Activated CD4-positive, alpha-beta memory T cell treated with anti-CD3 and anti-CD28 coated beads, Interleukin-2, amount 10 ng/mL, durations not matched to agents 7 days and 5 days (primary cell): ENCODE measurements at regions not wholly inside any gene's neighbourhood (a gene's known extent, or its start where the extent isn't known, plus 50 kb on each side); places are given as distances from the start of the nearest gene placed in this dataset.
"Not testable (repeated sequence)": the region's sequence is repeated elsewhere in the genome, so short reads cannot be mapped to it uniquely, and the experiment has no call there.

Experiments used
- CTCF ChIA-PET: fragments of 350-600 bp; sonication (Branson Sonifier 250); formaldehyde crosslinking; loops from one replicate; lab custom pipeline; 2021; ENCODE audit warnings: antibody characterized with exemption, inconsistent platforms; lab: Charles Lee
- POLR2A ChIA-PET: fragments of 350-600 bp; sonication (Branson Sonifier 250); formaldehyde crosslinking; loops from one replicate; lab custom pipeline; 2021; ENCODE audit warnings: antibody characterized with exemption; lab: Charles Lee
- DNase-seq: peaks from one replicate; pipeline ENCODE4 v3.0.0-alpha.2; 2020
- H3K27ac Mint-ChIP-seq: one replicate; pipeline ENCODE4 v1.8.0; 2021; ENCODE audit warnings: mild to moderate bottlenecking, mixed read lengths
- H3K27me3 Mint-ChIP-seq: one replicate; pipeline ENCODE4 v1.8.0; 2021; ENCODE audit warnings: mixed read lengths
- H3K36me3 Mint-ChIP-seq: one replicate; pipeline ENCODE4 v1.8.0; 2021; ENCODE audit warnings: low read depth, mixed read lengths
- H3K4me1 Mint-ChIP-seq: one replicate; pipeline ENCODE4 v1.8.0; 2021; ENCODE audit warnings: mixed read lengths
- H3K4me3 Mint-ChIP-seq: one replicate; pipeline ENCODE4 v1.8.0; 2021; ENCODE audit warnings: mild to moderate bottlenecking, mixed read lengths
- H3K9me3 Mint-ChIP-seq: one replicate; pipeline ENCODE4 v1.8.0; 2021; ENCODE audit warnings: mixed read lengths

DNA sequence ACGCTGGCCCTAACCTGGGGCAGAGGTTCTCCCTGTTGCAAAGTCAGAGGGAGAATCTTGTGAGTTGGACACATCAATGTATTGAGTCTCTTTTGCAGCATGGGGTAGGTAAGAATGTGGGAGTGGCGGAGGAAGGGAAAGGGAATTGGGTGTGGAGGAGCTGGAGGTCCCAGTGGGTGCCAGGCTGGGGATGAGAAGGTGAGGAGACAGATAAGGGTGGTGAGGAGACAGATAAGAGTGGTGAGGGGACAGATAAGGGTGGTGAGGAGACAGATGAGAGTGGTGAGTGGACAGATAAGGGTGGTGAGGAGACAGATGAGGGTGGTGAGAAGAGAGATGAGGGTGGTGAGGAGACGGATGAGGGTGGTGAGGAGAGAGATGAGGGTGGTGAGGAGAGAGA is 72.9 kb upstream of the SFSWAP start:
- POLR2A ChIA-PET, result no interaction called here
- Mint-ChIP-seq H3K4me1 (no peaks in the 10 kb centered on the region), H3K9me3 (no peaks in the 10 kb centered on the region), H3K27me3 (peaks cover 6% of the 10 kb centered on the region), H3K4me3 (no peak overlapping the region), H3K36me3 (no peaks in the 10 kb centered on the region), H3K27ac (no peak overlapping the region)
- CTCF ChIA-PET, result no interaction called here
- DNase-seq, result no peak

DNA sequence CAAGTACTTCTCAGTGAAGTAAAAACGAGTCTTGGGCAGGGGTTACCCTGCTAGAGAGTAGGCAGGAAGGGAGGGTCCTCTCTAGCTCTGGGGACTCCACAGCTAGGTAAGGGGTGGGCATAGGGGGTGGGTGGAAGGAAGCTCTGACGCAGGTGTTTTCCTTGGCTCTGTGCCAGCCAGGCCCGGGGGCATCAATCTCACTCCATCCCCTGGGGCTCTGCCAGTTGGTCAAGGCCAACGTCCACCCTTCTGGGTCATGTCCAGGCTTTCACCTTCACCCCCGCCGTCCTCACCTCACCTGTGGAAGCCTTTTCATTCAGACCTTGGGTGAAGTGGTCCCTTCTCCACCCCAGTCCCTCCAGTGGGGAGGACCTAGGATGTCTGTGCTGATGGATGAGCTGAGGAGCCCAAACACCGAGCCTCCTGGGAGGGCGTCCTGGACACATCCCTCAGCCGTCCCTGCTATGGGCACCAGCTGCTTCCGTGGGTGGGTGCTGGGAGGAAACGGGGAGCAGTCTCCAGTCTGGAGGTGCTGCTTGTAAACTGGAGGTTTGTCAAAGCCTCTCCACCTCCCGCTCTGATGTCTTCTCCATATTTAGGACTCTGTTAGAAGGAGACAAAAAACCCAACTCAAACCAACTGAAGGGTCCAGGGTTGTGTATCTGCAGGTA is 71.5 kb upstream of the SFSWAP start:
- Mint-ChIP-seq H3K27me3 (peaks cover 9% of the 10 kb centered on the region), H3K36me3 (no peaks in the 10 kb centered on the region), H3K9me3 (no peaks in the 10 kb centered on the region), H3K4me3 (no peak overlapping the region), H3K27ac (no peak overlapping the region), H3K4me1 (peaks cover 2% of the 10 kb centered on the region)
- POLR2A ChIA-PET, result no interaction called here
- CTCF ChIA-PET, result no interaction called here
- DNase-seq, result no peak

DNA sequence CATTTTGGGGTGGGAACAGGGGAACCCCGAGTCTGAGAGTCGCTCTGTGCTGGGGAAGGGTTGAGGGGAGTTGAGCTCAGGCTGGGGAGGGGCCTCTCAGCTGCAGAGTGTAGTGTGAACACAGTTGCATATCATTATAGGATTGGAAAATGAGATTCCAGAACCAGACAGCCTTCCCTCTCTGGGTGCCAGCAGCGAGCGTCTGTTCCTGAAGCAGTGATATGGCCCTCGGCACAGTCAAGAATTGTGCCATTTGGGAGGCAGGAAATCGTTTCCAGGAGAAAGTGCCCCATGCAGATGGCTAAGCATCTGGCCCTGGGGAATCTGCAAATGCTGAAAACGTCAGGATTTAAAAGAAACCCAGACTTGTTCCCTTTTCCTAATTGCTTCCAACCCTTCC is 70.4 kb upstream of the SFSWAP start:
- CTCF ChIA-PET, result no interaction called here
- Mint-ChIP-seq H3K4me3 (no peak overlapping the region), H3K27ac (no peak overlapping the region), H3K9me3 (no peaks in the 10 kb centered on the region), H3K4me1 (peaks cover 2% of the 10 kb centered on the region), H3K36me3 (no peaks in the 10 kb centered on the region), H3K27me3 (peaks cover 3% of the 10 kb centered on the region)
- no peak for DNase-seq
- POLR2A ChIA-PET, result no interaction called here

GRCh38 chr12:131641315-131641714 is 69.6 kb upstream of the SFSWAP start:
- Mint-ChIP-seq H3K4me1 (peaks cover 2% of the 10 kb centered on the region), H3K27me3 (peaks cover 3% of the 10 kb centered on the region), H3K36me3 (no peaks in the 10 kb centered on the region), H3K27ac (no peak overlapping the region), H3K4me3 (no peak overlapping the region), H3K9me3 (no peaks in the 10 kb centered on the region)
- ChIA-PET POLR2A (no interaction called here), CTCF (no interaction called here)
- DNase-seq, result no peak

DNA sequence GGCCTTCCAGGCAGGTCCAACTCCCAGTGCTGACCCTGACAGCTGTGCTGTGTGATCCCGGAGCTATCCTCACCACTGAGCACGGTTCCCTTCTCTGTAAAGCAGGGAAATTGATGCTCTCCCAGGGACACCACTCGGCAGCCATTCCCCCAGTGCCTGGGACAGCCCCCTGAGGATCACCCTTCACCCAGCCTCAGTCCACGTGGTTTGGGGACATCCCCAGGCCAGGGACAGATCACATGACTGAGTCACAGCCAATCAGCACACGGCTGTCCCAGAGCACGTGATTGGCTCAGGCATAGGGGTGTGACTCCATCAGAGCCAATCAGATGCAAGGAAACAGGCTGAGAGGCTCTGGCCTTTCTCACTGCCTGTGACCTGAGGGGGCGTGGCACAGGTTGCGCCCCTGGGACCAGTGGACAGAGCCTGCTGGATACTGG is 68.8 kb upstream of the SFSWAP start:
- DNase-seq, result no peak
- ChIA-PET CTCF (no interaction called here), POLR2A (no interaction called here)
- Mint-ChIP-seq H3K4me1 (peaks cover 2% of the 10 kb centered on the region), H3K36me3 (no peaks in the 10 kb centered on the region), H3K27ac (no peak overlapping the region), H3K9me3 (no peaks in the 10 kb centered on the region), H3K4me3 (no peak overlapping the region), H3K27me3 (peaks cover 3% of the 10 kb centered on the region)

DNA sequence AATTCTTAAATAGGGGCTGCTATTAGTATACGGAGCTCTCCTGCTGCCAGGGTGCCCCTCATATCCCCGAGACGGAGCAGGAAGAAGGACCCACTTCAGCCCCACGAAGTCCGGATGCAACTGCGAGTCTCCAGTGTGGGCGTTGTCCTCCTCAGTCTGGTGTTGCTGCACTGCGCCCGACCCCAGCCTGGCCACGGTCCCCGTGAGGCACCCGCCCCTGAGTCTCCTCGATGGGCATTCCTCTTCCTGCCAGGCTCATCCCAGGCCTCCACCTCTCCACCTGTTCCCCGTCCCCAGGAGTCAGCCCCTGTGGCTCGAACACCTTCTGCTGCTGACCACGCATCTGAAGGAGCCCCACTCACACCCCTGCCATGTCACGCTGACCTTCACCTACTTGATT is 68.1 kb upstream of the SFSWAP start:
- DNase-seq, result no peak
- POLR2A ChIA-PET, result no interaction called here
- Mint-ChIP-seq H3K27ac (no peak overlapping the region), H3K27me3 (peaks cover 3% of the 10 kb centered on the region), H3K36me3 (no peaks in the 10 kb centered on the region), H3K9me3 (no peaks in the 10 kb centered on the region), H3K4me1 (peaks cover 2% of the 10 kb centered on the region), H3K4me3 (no peak overlapping the region)
- CTCF ChIA-PET, result no interaction called here

GRCh38 chr12:131643631-131644452 is 67.0 kb upstream of the SFSWAP start:
- POLR2A ChIA-PET, result no interaction called here
- H3K27me3 Mint-ChIP-seq, result peaks cover 3% of the 10 kb centered on the region
- peaks cover 2% of the 10 kb centered on the region for H3K4me1 Mint-ChIP-seq
- H3K36me3 Mint-ChIP-seq, result no peaks in the 10 kb centered on the region
- H3K9me3 Mint-ChIP-seq, result no peaks in the 10 kb centered on the region
- H3K4me3 Mint-ChIP-seq, result no peak overlapping the region
- CTCF ChIA-PET, result no interaction called here
- H3K27ac Mint-ChIP-seq, result no peak overlapping the region
- no peak for DNase-seq

DNA sequence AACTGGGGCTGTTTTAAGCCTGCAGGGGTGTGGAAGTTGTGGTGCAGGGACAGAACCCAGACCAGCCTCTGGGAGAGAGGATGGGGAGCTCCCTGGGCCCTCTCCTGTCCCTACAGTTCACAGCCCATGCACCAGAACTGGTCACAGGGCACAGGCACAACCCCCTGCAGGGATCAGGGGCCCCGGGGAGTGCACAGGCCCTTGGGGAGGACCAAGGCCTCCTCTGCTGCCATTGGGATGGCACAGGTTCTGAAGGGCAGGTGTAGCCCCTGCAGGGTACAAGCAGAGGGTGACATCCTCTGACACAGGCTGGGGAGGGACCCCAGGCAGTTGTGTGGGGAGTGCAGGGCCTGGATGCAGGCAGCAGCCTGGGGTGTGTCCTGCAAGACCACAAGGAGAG is 66.4 kb upstream of the SFSWAP start:
- no peak for DNase-seq
- Mint-ChIP-seq H3K4me1 (peaks cover 2% of the 10 kb centered on the region), H3K9me3 (no peaks in the 10 kb centered on the region), H3K36me3 (no peaks in the 10 kb centered on the region), H3K4me3 (no peak overlapping the region), H3K27me3 (peaks cover 3% of the 10 kb centered on the region), H3K27ac (no peak overlapping the region)
- ChIA-PET CTCF (no interaction called here), POLR2A (no interaction called here)

DNA sequence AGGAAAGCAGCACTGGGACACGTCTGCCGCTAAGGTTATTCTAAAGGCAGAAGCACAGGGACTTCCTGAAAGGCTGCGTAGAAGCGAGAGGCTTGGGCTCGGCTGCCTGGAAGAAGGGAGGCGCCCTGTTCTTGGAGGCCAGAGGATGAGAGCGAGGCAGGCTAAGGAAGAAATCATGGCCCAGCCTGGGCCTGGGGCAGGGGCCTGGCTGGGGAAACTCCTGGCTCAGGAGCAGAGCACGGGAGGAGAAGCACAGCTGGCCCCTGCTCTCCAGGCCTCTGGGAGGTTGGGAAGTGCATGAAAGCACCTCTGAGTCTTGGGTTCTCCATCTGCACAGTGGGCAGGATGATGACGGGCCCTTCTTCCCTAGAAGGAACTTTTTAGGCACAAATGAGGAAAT is 66.0 kb upstream of the SFSWAP start:
- H3K27ac Mint-ChIP-seq, DNase-seq, CTCF ChIA-PET, H3K4me3 Mint-ChIP-seq, H3K36me3 Mint-ChIP-seq, H3K9me3 Mint-ChIP-seq, H3K4me1 Mint-ChIP-seq, H3K27me3 Mint-ChIP-seq, POLR2A ChIA-PET: not testable (repeated sequence)

- CTCF ChIA-PET, H3K9me3 Mint-ChIP-seq, POLR2A ChIA-PET, H3K4me1 Mint-ChIP-seq, H3K27ac Mint-ChIP-seq, H3K4me3 Mint-ChIP-seq, H3K36me3 Mint-ChIP-seq, H3K27me3 Mint-ChIP-seq, DNase-seq: not testable (repeated sequence)
Observed at GRCh38 chr12:131645557-131645956, 65.3 kb upstream of the SFSWAP start.

DNA sequence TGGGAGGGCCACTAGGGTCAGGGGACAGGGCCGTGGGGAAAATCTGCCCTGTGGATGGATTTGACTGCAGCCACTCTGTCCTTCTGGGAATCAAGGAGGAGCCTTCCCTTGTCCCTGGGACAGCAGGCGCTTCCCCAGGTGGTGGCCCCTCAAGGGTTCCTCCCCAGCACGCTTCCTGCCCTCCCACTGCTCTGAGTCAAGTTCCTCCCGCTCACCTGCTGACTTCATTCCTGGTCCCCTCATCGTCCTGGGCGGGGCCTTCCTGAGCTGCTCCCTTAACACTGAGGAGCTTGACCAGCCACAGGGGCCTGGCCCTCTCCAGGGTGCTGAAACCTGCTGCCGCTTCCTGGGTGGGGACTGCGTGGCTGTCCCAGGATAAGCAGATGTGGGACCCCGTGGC is 64.4 kb upstream of the SFSWAP start:
- CTCF ChIA-PET, H3K27me3 Mint-ChIP-seq, H3K4me3 Mint-ChIP-seq, H3K27ac Mint-ChIP-seq, DNase-seq, H3K4me1 Mint-ChIP-seq, H3K36me3 Mint-ChIP-seq, POLR2A ChIA-PET, H3K9me3 Mint-ChIP-seq: not testable (repeated sequence)

DNA sequence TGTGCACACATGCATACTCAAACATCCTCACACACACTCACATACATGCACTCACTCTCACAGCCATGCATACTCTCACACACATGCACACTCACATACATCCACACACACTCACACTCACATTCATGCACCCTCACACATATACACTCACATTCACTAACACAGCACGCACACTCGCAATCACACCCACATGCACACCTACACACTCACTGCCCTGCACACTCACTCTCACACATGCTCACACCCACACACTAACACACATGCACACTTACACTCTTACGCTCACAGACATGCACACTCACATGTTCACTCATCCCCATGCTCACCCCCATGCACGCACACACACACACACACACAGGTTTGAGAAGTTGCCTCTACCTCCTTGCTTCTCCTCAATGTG is 63.2 kb upstream of the SFSWAP start:
- Mint-ChIP-seq H3K4me3 (no peak overlapping the region), H3K36me3 (no peaks in the 10 kb centered on the region), H3K9me3 (no peaks in the 10 kb centered on the region), H3K4me1 (peaks cover 2% of the 10 kb centered on the region), H3K27me3 (peaks cover 3% of the 10 kb centered on the region), H3K27ac (no peak overlapping the region)
- no peak for DNase-seq
- CTCF ChIA-PET, result no interaction called here
- POLR2A ChIA-PET, result no interaction called here

GRCh38 chr12:131655469-131656174 is 55.3 kb upstream of the SFSWAP start:
- DNase-seq, result not testable (repeated sequence)

More at GRCh38 chr12:131655469-131656174, 55.3 kb upstream of the SFSWAP start:
- CTCF ChIA-PET, H3K27ac Mint-ChIP-seq, H3K36me3 Mint-ChIP-seq, H3K4me3 Mint-ChIP-seq, H3K27me3 Mint-ChIP-seq, H3K4me1 Mint-ChIP-seq, H3K9me3 Mint-ChIP-seq, POLR2A ChIA-PET: not testable (repeated sequence)
